HG02642 (cell line): ENCODE measurements at regions not wholly inside any gene's neighbourhood (a gene's known extent, or its start where the extent isn't known, plus 50 kb on each side); places are given as distances from the start of the nearest gene placed in this dataset.
"Not testable (repeated sequence)": the region's sequence is repeated elsewhere in the genome, so short reads cannot be mapped to it uniquely, and the experiment has no call there.

Experiments
- ATAC-seq: cut with Tn5 transposase; IDR thresholded peaks from one replicate; pipeline ENCODE4 v1.9.1; 2021; ENCODE audit warnings: mild to moderate bottlenecking; ENCODE audit not compliant: unreplicated experiment, poor library complexity

GRCh38 chr12:124478985-124479645 lies 88.3 kb downstream of the NCOR2 start:
- ATAC-seq: no peak

DNA sequence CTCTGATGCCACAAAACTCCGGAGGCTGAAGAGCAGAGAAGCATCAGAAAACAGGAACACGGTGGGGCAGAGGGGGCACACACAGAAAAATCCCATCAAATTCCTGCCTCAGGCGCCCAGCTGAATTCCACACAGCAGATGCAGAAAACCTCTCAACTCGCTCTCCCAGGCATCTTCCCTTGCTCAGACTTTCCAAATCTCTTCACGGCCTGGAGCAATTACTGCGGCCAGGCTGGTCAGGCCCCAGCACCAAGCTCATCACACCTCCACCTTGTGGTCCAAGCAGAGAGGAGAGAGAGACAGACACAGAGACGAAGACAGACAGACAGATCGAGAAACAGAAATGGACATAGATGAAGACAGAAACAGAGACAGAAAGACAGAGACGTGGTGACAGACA lies 89.0 kb downstream of the NCOR2 start:
- ATAC-seq: no peak

- no peak for ATAC-seq
Observed at GRCh38 chr12:124477107-124477915, 90.1 kb downstream of the NCOR2 start.

GRCh38 chr12:124476011-124476400 lies 91.4 kb downstream of the NCOR2 start:
- ATAC-seq: no peak

GRCh38 chr12:124475295-124476010 lies 92.0 kb downstream of the NCOR2 start:
- no peak for ATAC-seq

GRCh38 chr12:124474709-124475108 lies 92.7 kb downstream of the NCOR2 start:
- ATAC-seq: no peak

DNA sequence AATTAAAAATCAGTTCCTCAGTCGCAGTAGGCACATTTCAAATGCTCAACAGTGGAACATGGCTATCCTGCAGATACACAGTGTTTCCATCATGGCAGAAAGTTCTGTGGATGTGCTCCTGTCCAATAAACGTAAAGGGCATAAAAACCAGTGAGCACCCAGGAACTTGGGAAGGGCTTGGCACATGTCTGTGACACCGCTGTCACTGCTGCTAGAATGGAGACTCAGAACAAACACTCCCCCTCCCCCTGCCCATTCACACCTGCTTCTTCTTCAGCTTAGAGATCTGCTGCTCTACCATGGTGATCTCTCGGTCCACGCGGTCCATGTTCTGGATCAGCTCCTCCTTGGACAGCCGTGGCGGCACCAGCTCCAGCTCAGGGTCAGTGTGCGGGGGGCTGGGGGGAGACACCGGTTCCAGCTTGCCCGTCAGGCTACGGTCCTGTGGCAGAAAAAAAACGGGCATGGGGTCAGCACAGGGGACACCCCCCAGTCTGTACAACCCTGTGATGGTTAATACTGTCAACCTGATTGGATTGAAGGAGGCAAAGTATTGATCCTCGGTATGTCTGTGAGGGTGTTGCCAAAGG lies 94.6 kb downstream of the NCOR2 start:
- no peak for ATAC-seq

DNA sequence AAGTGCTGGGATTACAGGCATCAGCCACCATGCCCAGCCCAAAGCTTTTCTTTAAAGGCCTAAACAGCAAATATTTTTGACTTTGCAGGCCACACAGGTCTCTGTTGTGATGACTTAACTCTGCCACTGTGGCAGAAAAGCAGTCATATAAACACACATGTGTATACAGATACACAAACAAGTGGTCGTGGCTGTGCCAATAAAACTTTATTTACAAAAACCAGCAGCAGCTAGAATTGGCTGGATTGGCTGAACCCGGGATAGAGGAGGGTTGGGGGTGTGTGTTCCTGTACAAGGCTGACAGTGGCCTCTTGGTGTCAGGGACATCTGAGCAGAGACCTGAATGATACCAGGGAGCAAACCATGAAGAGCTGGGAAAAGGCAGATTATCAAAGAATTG lies 95.6 kb downstream of the NCOR2 start:
- no peak for ATAC-seq

DNA sequence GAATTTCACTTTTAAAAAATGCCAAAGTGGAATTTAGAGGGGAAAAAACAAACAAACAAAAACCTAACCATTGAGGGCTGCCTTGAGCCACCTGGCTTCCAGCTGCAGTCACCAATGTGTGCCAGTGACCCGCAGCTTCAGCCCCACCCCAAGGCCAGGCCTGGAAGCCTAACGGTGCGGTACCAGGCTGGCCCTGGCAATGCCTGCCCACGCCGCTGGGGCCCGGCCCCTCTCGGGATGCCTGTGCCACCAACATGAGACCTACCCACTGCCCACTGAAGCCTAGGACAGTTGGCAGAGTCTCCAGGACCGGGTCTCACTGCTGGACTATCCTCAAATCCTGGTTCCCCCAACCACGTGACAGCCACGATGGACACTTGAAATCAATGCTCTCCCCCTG lies 96.6 kb downstream of the NCOR2 start:
- no peak for ATAC-seq

- no peak for ATAC-seq
Observed at GRCh38 chr12:124470139-124470538, 97.3 kb downstream of the NCOR2 start.

GRCh38 chr12:124469193-124469888 lies 98.1 kb downstream of the NCOR2 start:
- no peak for ATAC-seq

GRCh38 chr12:124467549-124467948 lies 99.9 kb downstream of the NCOR2 start:
- ATAC-seq: not testable (repeated sequence)

- ATAC-seq: peak; percentile 96
Observed at GRCh38 chr12:124466216-124467128, 100.9 kb downstream of the NCOR2 start.

- no peak for ATAC-seq
Observed at GRCh38 chr12:124465473-124465872, 101.9 kb downstream of the NCOR2 start.

DNA sequence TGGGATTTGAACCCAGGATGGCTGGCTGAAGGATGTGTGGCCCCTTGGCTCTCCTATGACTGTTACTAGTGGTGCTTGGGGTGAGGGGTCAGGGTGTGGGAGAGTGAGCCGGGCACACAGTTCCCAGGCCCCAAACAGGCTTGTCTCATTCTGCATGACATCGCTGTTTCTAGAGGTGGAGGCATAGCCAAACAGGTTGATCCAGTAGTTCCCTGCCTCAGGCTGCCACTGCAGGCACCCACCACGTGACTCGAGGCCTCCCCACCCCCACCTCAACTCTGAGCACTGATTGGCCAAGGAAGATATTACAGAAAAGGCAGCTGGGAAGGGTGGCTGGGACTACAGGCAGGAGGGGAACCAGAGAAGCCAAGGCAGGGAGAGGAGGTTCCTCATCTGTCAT lies 102.6 kb downstream of the NCOR2 start:
- no peak for ATAC-seq

- ATAC-seq: no peak
Observed at GRCh38 chr12:124464062-124464461, 103.3 kb downstream of the NCOR2 start.

GRCh38 chr12:124463341-124463921 lies 104.0 kb downstream of the NCOR2 start:
- ATAC-seq: no peak

- ATAC-seq: no peak
Observed at GRCh38 chr12:124462750-124463149, 104.7 kb downstream of the NCOR2 start.
